Stimulated activated naive B cell treated with anti-CD40 and anti-IgM and Interleukin-4, amounts not matched to agents 10 μg/mL and 1 μg/mL and 100 μg/mL, for 72 hours (primary cell): ENCODE measurements at regions not wholly inside any gene's neighbourhood (a gene's known extent, or its start where the extent isn't known, plus 50 kb on each side); places are given as distances from the start of the nearest gene placed in this dataset.

Experiments
- ATAC-seq, 2 donors: fragments of 150-1000 bp; cut with Tn5 transposase; replicated peaks; 2 replicates each; pipeline ENCODE4 v1.10.0; 2021; ENCODE audit warnings: moderate library complexity in 1 of 2
- DNase-seq: peaks from one replicate; pipeline ENCODE4 v3.0.0; 2021
- H3K27ac Mint-ChIP-seq: one replicate; pipeline ENCODE4 v1.8.0; 2022; ENCODE audit warnings: mild to moderate bottlenecking, mixed read lengths
- H3K27me3 Mint-ChIP-seq, 2 donors: one replicate each; pipeline ENCODE4 v1.8.0; 2022; ENCODE audit warnings: mixed read lengths in 2 of 2
- H3K36me3 Mint-ChIP-seq, 2 donors: one replicate each; pipeline ENCODE4 v1.8.0; 2022; ENCODE audit warnings: mixed read lengths in 2 of 2, mild to moderate bottlenecking in 1 of 2
- H3K4me1 Mint-ChIP-seq, 2 donors: one replicate each; pipeline ENCODE4 v1.8.0; 2022; ENCODE audit warnings: mixed read lengths in 2 of 2, mild to moderate bottlenecking in 1 of 2
- H3K4me3 Mint-ChIP-seq, 2 donors: one replicate each; pipeline ENCODE4 v1.8.0; 2022; ENCODE audit warnings: mild to moderate bottlenecking in 2 of 2, mixed read lengths in 2 of 2, moderate library complexity in 1 of 2
- H3K9me3 Mint-ChIP-seq, 2 donors: one replicate each; pipeline ENCODE4 v1.8.0; 2022; ENCODE audit warnings: mixed read lengths in 2 of 2, mild to moderate bottlenecking in 1 of 2

DNA sequence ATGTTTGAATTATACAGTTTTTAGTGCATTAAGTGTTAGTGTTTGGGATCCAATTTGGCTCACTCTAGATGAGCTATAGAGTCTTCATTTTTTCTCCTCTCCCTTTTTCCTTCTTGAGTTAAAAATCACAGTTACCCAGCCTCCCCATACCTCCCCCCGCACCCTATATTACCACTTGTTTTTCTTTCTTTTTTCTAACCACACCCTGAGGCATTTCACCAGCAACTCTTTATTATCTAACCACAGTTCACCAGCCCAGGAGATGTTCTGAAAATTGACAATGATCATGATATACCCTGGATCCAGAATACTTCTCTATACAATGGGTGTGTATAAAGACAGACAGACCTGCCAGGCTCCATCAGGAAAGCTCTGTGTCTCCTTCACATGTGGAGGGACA lies 86.5 kb upstream of the UBL3 start:
- peaks cover 0 to 4% of the 10 kb centered on the region in 2 donors for H3K27me3 Mint-ChIP-seq
- H3K9me3 Mint-ChIP-seq = no peaks in the 10 kb centered on the region
- H3K4me1 Mint-ChIP-seq = peaks cover 18 to 25% of the 10 kb centered on the region in 2 donors
- H3K36me3 Mint-ChIP-seq = no peaks in the 10 kb centered on the region
- no peak overlapping the region for H3K4me3 Mint-ChIP-seq
- ATAC-seq = no peak
- peak overlapping the region; percentile 37 for H3K27ac Mint-ChIP-seq
- DNase-seq = no peak

DNA sequence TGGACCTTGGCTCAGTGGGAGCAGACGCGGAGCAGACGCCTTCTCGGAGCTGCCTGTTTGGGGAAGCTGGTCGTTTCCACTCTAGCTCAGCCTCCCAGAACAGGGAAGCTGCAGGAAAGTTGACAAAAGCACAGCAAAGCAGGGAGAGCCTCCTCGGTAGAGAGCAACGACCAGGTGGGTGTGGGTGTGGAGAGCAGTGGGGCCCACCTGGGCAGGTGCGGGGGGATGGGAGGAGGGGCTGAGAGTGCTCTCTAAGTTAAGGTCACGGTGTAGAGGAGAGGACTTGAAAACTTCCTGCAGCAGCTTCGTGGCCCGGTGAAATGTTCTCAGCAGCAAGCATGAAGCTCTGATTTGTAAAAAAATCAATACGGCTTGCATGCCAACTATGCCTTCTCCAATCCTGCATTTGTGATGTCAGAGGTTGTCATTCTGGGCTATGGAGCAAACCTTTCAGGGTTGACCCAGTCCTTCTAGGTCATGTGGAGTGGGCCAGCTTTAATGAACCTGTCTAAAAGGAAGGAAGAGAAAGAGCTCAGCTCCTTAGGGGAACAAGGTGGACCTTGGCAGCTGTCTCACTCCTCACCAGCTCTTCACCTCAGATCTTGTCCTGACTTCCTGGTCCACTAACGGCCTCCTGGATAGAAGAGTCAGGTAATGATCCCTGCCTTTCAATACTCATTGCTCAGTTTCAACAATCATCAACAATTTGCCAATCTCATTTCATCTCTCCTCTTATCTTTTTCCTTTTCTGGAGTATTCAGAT lies 85.8 kb upstream of the UBL3 start:
- Mint-ChIP-seq H3K27ac (peak overlapping the region; percentile 90), H3K4me3 (peak overlapping the region; percentile 72 to 75), H3K9me3 (no peaks in the 10 kb centered on the region), H3K27me3 (peaks cover 0 to 4% of the 10 kb centered on the region in 2 donors), H3K36me3 (no peaks in the 10 kb centered on the region), H3K4me1 (peaks cover 18 to 25% of the 10 kb centered on the region in 2 donors)
- DNase-seq = no peak
- ATAC-seq = peak; percentile 19 to 24

- H3K4me1 Mint-ChIP-seq = peaks cover 18 to 25% of the 10 kb centered on the region in 2 donors
- ATAC-seq = peak; percentile 94 to 96
- H3K27me3 Mint-ChIP-seq = peaks cover 0 to 4% of the 10 kb centered on the region in 2 donors
Measured at GRCh38 chr13:29935309-29935981, 85.0 kb upstream of the UBL3 start.

DNA sequence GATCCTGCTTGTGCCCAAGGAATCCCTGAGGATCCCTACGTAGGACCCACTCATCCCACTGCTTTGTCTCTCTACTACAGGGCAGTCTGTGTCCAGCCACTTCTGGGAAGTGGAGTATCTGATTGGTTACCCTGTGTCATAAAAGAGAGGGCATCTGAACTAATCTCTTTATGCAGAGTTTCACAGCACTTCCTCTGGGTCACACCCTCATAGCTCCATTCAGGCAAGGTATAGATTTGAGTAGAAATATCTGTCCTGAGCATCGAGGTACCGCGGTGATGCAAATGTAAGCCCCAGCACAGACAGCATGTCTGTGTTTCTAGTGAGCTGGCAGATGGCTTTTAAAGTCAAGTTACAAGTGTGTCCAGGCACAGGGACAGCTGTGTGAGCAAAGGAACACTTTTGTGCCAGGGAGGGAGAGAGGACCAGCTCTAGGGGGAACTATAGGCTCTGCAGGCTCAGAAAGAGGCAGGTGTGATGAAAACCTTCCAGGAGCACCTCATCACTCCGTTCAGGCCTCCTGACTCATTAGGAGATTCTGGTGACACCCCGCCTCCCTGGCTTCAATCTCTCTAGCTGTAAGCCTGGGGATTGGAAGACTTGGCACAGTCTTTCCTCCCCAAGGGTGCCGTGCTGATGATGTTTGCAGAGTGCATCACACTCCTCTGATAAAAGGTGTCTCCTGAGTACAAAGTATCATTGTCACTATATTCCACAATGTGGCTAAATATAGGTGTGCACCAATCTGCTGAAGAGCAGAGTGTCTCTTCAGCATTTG lies 84.3 kb upstream of the UBL3 start:
- DNase-seq (no peak), ATAC-seq (no peak)
- peak overlapping the region in 1 of 2 donors; percentile 66 for H3K4me3 Mint-ChIP-seq
- no peaks in the 10 kb centered on the region for H3K36me3 Mint-ChIP-seq
- peaks cover 0 to 1% of the 10 kb centered on the region in 2 donors for H3K27me3 Mint-ChIP-seq
- no peak overlapping the region for H3K27ac Mint-ChIP-seq
- peaks cover 18 to 25% of the 10 kb centered on the region in 2 donors for H3K4me1 Mint-ChIP-seq
- no peaks in the 10 kb centered on the region for H3K9me3 Mint-ChIP-seq

More at GRCh38 chr13:29935309-29935981, 85.0 kb upstream of the UBL3 start:
- DNase-seq = peak; percentile 66
- Mint-ChIP-seq H3K9me3 (no peaks in the 10 kb centered on the region), H3K27ac (peak overlapping the region; percentile 90), H3K36me3 (no peaks in the 10 kb centered on the region), H3K4me3 (peak overlapping the region; percentile 72 to 75)

GRCh38 chr13:29933401-29933800 lies 83.0 kb upstream of the UBL3 start:
- no peaks in the 10 kb centered on the region for H3K9me3 Mint-ChIP-seq
- H3K4me3 Mint-ChIP-seq = no peak overlapping the region
- ATAC-seq (no peak), DNase-seq (no peak)
- no peak overlapping the region for H3K27ac Mint-ChIP-seq
- peaks cover 0 to 7% of the 10 kb centered on the region in 2 donors for H3K27me3 Mint-ChIP-seq
- H3K4me1 Mint-ChIP-seq = peaks cover 18 to 25% of the 10 kb centered on the region in 2 donors
- H3K36me3 Mint-ChIP-seq = no peaks in the 10 kb centered on the region

- H3K9me3 Mint-ChIP-seq = no peaks in the 10 kb centered on the region
- H3K4me3 Mint-ChIP-seq = no peak overlapping the region
- no peak overlapping the region for H3K27ac Mint-ChIP-seq
- no peaks in the 10 kb centered on the region for H3K36me3 Mint-ChIP-seq
- DNase-seq = no peak
- H3K27me3 Mint-ChIP-seq = peaks cover 0 to 7% of the 10 kb centered on the region in 2 donors
- peaks cover 15 to 19% of the 10 kb centered on the region in 2 donors for H3K4me1 Mint-ChIP-seq
- ATAC-seq = no peak
Measured at GRCh38 chr13:29931696-29932095, 81.3 kb upstream of the UBL3 start.

GRCh38 chr13:29929062-29929847 lies 78.8 kb upstream of the UBL3 start:
- Mint-ChIP-seq H3K4me3 (no peak overlapping the region), H3K27me3 (peaks cover 6 to 12% of the 10 kb centered on the region in 2 donors), H3K36me3 (no peaks in the 10 kb centered on the region), H3K27ac (no peak overlapping the region), H3K9me3 (no peaks in the 10 kb centered on the region), H3K4me1 (peaks cover 0 to 5% of the 10 kb centered on the region in 2 donors)
- DNase-seq (no peak), ATAC-seq (no peak)

GRCh38 chr13:29926098-29926476 lies 75.7 kb upstream of the UBL3 start:
- DNase-seq (no peak), ATAC-seq (no peak)
- no peak overlapping the region for H3K27ac Mint-ChIP-seq
- no peaks in the 10 kb centered on the region for H3K9me3 Mint-ChIP-seq
- peaks cover 0 to 5% of the 10 kb centered on the region in 2 donors for H3K4me1 Mint-ChIP-seq
- peaks cover 6 to 12% of the 10 kb centered on the region in 2 donors for H3K27me3 Mint-ChIP-seq
- H3K36me3 Mint-ChIP-seq = no peaks in the 10 kb centered on the region
- no peak overlapping the region for H3K4me3 Mint-ChIP-seq

DNA sequence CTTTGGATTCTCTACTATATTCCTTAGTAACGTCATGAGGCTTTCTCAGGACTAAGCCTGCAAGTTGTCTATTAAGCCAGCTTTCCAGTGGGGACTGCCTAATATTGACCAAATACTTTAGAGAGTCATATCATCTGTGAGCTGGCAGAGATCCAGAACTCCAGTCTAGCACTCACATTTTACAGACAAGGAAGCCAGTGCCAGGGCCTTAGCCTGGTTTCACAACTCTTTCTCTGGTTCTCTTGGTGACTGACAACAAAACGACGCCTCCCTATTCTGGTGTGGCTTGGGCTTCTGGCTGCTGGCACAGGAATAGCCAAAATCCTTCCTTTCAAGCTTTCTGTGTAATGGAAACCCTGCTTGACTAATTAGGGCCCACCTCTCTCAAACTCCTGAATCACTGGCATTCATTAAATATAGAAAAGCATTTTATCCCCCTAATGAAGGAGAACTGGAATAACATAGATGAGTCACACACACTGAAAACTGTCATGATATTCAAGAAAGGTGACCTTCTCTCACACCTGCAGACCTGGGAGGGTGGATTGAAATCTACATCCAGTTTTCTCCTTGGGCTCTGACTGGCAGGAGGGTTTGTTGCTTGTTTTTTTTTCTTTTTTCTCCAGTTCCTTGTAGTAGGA lies 75.2 kb upstream of the UBL3 start:
- H3K9me3 Mint-ChIP-seq = no peaks in the 10 kb centered on the region
- H3K27me3 Mint-ChIP-seq = peaks cover 6 to 12% of the 10 kb centered on the region in 2 donors
- no peak overlapping the region for H3K4me3 Mint-ChIP-seq
- no peak for DNase-seq
- H3K27ac Mint-ChIP-seq = no peak overlapping the region
- no peak for ATAC-seq
- H3K4me1 Mint-ChIP-seq = peaks cover 0 to 5% of the 10 kb centered on the region in 2 donors
- H3K36me3 Mint-ChIP-seq = no peaks in the 10 kb centered on the region

DNA sequence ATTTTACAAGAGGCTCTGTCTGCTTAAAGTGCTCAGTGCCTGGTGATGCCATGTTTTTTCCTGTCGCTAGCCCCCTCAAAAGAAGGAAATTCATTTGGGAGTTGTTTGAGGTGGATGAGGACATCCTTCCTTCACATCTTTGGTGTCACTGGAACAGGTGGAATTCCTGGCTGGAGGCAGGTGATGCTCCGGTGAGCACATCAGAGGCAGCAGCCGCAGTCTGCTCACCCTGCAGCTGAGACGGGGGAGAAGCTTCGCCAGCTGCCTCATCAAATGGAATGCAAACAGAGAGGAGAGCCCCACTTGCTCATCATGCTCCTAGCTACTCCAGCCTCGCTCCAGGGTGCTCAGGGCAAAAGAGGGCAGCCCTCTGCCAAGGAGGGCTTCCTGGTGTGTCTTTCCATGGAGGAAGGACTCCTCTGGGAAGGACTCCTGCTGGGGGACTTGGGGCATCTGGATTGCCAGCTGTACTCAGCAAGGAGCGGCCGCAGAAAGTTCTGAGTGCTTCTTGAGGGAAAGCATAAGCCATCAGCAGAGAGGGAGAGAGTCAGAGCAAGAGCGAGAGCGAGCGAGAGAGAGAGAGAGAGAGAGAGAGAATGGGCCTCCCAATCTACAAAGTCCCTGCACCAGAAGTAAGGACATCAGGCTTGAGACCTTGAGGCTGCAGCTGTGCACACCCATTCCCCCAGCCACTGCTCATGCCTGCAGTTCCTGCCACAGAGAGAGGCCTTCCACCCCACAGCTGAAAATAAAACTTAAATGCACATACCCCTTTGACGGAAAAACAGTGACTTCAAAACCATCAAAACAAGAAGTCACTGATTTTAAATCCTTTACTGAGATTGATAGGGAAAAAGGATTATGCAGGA lies 74.3 kb upstream of the UBL3 start:
- Mint-ChIP-seq H3K4me3 (no peak overlapping the region), H3K27ac (no peak overlapping the region), H3K36me3 (no peaks in the 10 kb centered on the region), H3K27me3 (peaks cover 6 to 12% of the 10 kb centered on the region in 2 donors), H3K9me3 (no peaks in the 10 kb centered on the region), H3K4me1 (peaks cover 0 to 5% of the 10 kb centered on the region in 2 donors)
- no peak for DNase-seq
- ATAC-seq = no peak

GRCh38 chr13:29923554-29924481 lies 73.4 kb upstream of the UBL3 start:
- H3K4me3 Mint-ChIP-seq = no peak overlapping the region

GRCh38 chr13:29922896-29923295 lies 72.5 kb upstream of the UBL3 start:
- DNase-seq = no peak

More at GRCh38 chr13:29923554-29924481, 73.4 kb upstream of the UBL3 start:
- H3K27me3 Mint-ChIP-seq = peaks cover 6 to 12% of the 10 kb centered on the region in 2 donors
- peaks cover 0 to 5% of the 10 kb centered on the region in 2 donors for H3K4me1 Mint-ChIP-seq
- no peaks in the 10 kb centered on the region for H3K36me3 Mint-ChIP-seq
- ATAC-seq (peak; percentile 66 to 75), DNase-seq (peak; percentile 8)
- no peak overlapping the region for H3K27ac Mint-ChIP-seq
- no peaks in the 10 kb centered on the region for H3K9me3 Mint-ChIP-seq

More at GRCh38 chr13:29922896-29923295, 72.5 kb upstream of the UBL3 start:
- Mint-ChIP-seq H3K36me3 (no peaks in the 10 kb centered on the region), H3K4me1 (peaks cover 0 to 5% of the 10 kb centered on the region in 2 donors), H3K27ac (no peak overlapping the region), H3K9me3 (no peaks in the 10 kb centered on the region), H3K4me3 (no peak overlapping the region), H3K27me3 (peaks cover 11 to 12% of the 10 kb centered on the region in 2 donors)
- no peak for ATAC-seq
